AG04450 (cell line): ENCODE measurements at regions not wholly inside any gene's neighbourhood (a gene's known extent, or its start where the extent isn't known, plus 50 kb on each side); places are given as distances from the start of the nearest gene placed in this dataset.

Source experiments
- CTCF ChIA-PET: fragments of 300-600, 350-600 bp; formaldehyde crosslinking; extraction: SDS; loops from one replicate; lab custom pipeline; 2022; ENCODE audit warnings: antibody characterized with exemption, inconsistent platforms; lab: Charles Lee
- POLR2A ChIA-PET: fragments of 350-600 bp; formaldehyde crosslinking; extraction: SDS; loops from one replicate; lab custom pipeline; 2021; ENCODE audit warnings: antibody characterized with exemption, inconsistent platforms; lab: Yijun Ruan, JAX
- DNase-seq: peaks from one replicate; pipeline ENCODE4 v3.0.0-alpha.2; 2011; ENCODE audit warnings: low read depth, low spot score
- H3K27ac ChIP-seq: one replicate; pipeline ENCODE4 v1.5.1; 2012; ENCODE audit warnings: low read depth, low read length, control low read depth
- H3K27me3 ChIP-seq: one replicate; pipeline ENCODE4 v1.6.0; 2012; ENCODE audit warnings: low read length; ENCODE audit not compliant: control insufficient read depth, insufficient read depth
- H3K4me3 ChIP-seq: 2 replicates; pipeline ENCODE4 v1.5.1; 2011; ENCODE audit warnings: mild to moderate bottlenecking, low read depth, low read length, control low read depth
- H3K9me3 ChIP-seq: 2 replicates; pipeline ENCODE4 v1.5.1; 2012; ENCODE audit warnings: low read length; ENCODE audit not compliant: control insufficient read depth, insufficient read depth
- TF ChIP-seq, protein P1 (sequence below): IDR thresholded peaks from 2 replicates; pipeline ENCODE4 v1.5.1; 2011; ENCODE audit warnings: low read depth, low read length, control low read depth, inconsistent platforms

DNA sequence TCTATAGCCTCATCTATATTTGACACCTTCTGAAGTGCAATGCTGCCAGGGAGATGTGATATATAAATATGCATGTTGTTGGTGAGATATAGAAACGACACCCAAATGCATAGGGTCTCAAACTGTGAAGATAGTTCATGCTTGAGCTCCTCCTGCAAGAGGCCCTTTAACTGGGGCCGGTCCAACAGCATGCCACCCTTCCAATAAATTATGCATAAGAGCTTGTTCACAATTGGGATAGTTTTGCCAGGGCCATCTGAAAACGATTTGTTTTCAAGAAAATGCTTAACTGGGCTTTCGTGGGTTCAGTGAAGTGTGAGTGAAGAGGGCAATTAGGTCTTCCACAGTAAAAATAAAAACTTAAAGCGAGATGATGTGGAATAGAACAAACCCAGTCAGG, 424.2 kb upstream of the WWC1 start:
- H3K9me3 ChIP-seq, result no peaks in the 10 kb centered on the region
- H3K27me3 ChIP-seq, result no peaks in the 10 kb centered on the region
- no peak overlapping the region for H3K4me3 ChIP-seq
- DNase-seq, result no peak
- TF ChIP-seq, protein P1, sequence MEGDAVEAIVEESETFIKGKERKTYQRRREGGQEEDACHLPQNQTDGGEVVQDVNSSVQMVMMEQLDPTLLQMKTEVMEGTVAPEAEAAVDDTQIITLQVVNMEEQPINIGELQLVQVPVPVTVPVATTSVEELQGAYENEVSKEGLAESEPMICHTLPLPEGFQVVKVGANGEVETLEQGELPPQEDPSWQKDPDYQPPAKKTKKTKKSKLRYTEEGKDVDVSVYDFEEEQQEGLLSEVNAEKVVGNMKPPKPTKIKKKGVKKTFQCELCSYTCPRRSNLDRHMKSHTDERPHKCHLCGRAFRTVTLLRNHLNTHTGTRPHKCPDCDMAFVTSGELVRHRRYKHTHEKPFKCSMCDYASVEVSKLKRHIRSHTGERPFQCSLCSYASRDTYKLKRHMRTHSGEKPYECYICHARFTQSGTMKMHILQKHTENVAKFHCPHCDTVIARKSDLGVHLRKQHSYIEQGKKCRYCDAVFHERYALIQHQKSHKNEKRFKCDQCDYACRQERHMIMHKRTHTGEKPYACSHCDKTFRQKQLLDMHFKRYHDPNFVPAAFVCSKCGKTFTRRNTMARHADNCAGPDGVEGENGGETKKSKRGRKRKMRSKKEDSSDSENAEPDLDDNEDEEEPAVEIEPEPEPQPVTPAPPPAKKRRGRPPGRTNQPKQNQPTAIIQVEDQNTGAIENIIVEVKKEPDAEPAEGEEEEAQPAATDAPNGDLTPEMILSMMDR, result no peak
- H3K27ac ChIP-seq, result no peak overlapping the region
- CTCF ChIA-PET, result no interaction called here
- POLR2A ChIA-PET, result no interaction called here

DNA sequence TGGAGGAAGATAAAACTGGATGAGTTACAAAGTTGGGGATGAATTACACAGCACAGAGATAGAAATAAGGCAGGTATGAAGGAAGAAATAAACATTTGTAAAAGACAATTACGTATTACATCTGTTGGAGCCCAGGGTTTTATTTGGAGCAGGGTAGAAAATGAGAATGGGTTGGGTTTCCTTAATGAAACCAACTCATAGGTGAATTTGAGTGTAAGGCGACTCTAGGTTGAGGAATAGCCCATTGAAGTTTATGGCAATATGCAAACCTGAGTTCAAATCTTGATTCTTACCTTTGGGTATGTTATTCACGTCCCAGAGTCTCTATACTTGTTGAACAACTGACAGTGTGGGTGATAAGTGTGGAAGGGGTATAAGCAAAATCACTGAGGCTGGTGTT, 422.3 kb upstream of the WWC1 start:
- Histone ChIP-seq H3K27ac (no peak overlapping the region), H3K9me3 (no peaks in the 10 kb centered on the region), H3K4me3 (no peak overlapping the region), H3K27me3 (no peaks in the 10 kb centered on the region)
- ChIA-PET POLR2A (no interaction called here), CTCF (no interaction called here)
- TF ChIP-seq, protein P1, result no peak
- DNase-seq, result no peak

- no peak for DNase-seq
- TF ChIP-seq, protein P1, result no peak
- no peak overlapping the region for H3K4me3 ChIP-seq
- no peaks in the 10 kb centered on the region for H3K27me3 ChIP-seq
- ChIA-PET CTCF (no interaction called here), POLR2A (no interaction called here)
- no peaks in the 10 kb centered on the region for H3K9me3 ChIP-seq
- no peak overlapping the region for H3K27ac ChIP-seq
These were observed 421.4 kb upstream of the WWC1 start for GRCh38 chr5:167870055-167870454.

- CTCF ChIA-PET, result interaction anchor here (0.5 kb wide), 1 partner anchor 39 kb away, joined by 3 read pairs; no protein-coding TSS in a partner anchor
- Histone ChIP-seq H3K9me3 (no peaks in the 10 kb centered on the region), H3K4me3 (no peak overlapping the region), H3K27me3 (no peaks in the 10 kb centered on the region), H3K27ac (peak overlapping the region; percentile 12)
- TF ChIP-seq, protein P1, result no peak
- POLR2A ChIA-PET, result no interaction called here
- no peak for DNase-seq
These were observed 420.4 kb upstream of the WWC1 start for GRCh38 chr5:167871091-167871490.

DNA sequence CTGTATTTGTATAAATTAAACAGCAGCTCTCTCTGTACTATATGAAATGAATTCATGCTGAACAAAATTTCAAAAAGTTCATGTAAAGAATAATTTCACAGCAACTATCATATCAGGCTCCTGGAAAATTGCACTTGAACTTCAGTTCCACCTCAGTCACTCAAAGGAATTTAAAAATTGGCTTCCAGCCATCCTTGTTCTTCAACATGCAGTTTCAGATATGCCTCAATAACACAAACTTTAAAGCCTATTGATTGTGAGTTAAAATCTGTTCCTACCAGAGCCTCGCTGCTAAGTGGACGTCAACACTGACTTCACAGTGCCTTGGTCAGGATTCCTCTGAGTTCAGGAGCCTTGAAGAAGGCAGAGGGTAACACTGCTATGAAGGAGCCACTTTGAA, 418.7 kb upstream of the WWC1 start:
- no peak overlapping the region for H3K4me3 ChIP-seq
- TF ChIP-seq, protein P1, result no peak
- DNase-seq, result no peak
- H3K27ac ChIP-seq, result no peak overlapping the region
- no peaks in the 10 kb centered on the region for H3K27me3 ChIP-seq
- ChIA-PET CTCF (no interaction called here), POLR2A (no interaction called here)
- H3K9me3 ChIP-seq, result no peaks in the 10 kb centered on the region
